BE2C (cell line): ENCODE measurements at regions not wholly inside any gene's neighbourhood (a gene's known extent, or its start where the extent isn't known, plus 50 kb on each side); places are given as distances from the start of the nearest gene placed in this dataset.

Source experiments
- DNase-seq: peaks from one replicate; pipeline ENCODE4 v3.0.0-alpha.2; 2020
- H3K27me3 ChIP-seq: fragments of 250-450 bp; sonication (Bioruptor Pico); 2 replicates; pipeline ENCODE4 v1.5.1; 2020; ENCODE audit warnings: mild to moderate bottlenecking
- H3K36me3 ChIP-seq: fragments of 250-450 bp; sonication (Bioruptor Pico); 2 replicates; pipeline ENCODE4 v1.5.1; 2020; ENCODE audit warnings: mild to moderate bottlenecking
- H3K4me1 ChIP-seq: fragments of 250-450 bp; sonication (Bioruptor Pico); 2 replicates; pipeline ENCODE4 v1.5.1; 2020
- H3K4me3 ChIP-seq: 2 replicates; pipeline ENCODE4 v1.5.1; 2011; ENCODE audit warnings: low read depth, low read length
- H3K9me3 ChIP-seq: fragments of 250-450 bp; sonication (Bioruptor Pico); 2 replicates; pipeline ENCODE4 v1.5.1; 2020
- TF ChIP-seq, protein P1 (sequence below): IDR thresholded peaks from 2 replicates; pipeline ENCODE4 v1.5.1; 2012; ENCODE audit warnings: mild to moderate bottlenecking, low read depth, low read length

DNA sequence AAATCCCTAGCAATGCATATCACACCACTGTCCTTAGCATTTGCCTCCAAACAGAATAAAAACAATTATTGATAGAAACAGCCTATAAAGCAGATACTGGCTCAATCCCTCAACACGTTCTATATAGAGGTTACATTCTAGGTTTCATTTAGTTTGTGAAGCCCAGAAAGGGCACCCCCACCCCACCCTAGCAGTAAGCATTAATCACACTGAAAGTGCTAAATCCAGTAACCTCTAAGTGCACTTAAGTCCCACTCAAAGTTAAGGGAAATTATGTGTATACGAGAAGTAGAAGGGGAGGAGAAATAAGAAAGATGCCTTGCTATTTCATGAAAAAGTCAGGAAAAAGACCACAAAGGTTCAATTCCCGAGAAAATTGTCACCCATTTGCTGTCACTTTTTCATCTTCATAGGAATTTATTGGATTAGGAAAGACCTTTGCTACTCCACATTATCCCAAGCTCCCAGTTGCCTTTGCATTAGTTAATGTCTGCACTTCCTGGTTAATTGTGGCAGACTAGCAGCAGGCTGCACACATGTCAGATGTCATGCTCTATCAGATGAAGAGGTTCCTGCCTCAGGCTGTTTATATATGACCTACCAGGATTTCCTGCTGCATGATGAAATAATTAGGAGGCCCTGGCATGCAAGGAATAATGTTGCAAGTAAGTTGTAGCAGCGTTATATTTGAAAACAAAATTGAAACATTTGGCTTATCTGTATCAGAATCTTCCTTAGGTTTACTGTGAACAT is 54.5 kb upstream of the LHX8 start:
- DNase-seq, result peak; percentile 34
- Histone ChIP-seq H3K4me1 (no peaks in the 10 kb centered on the region), H3K4me3 (no peak overlapping the region)

DNA sequence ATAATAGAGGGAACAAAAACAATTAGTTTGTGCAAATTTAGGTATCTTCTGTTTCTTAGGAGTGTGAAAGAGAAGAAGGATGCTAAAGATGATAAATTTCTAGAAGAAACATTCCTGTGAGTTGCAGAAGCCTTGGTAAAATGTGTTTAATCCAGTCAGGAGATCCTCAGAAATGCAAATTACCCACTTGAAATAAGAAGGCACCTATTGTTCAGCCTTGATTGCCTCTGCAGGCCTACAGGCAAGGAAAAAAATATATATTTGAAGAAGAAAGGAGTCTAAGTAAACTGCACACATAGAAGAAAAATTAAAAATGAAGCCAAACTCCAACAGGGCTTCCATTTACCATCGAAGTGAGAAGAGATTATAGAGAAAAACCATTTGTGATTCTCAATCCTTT is 51.0 kb upstream of the LHX8 start:
- H3K9me3 ChIP-seq, result no peaks in the 10 kb centered on the region
- H3K4me3 ChIP-seq, result no peak overlapping the region
- H3K4me1 ChIP-seq, result no peaks in the 10 kb centered on the region
- no peak for DNase-seq
- no peaks in the 10 kb centered on the region for H3K36me3 ChIP-seq
- TF ChIP-seq, protein P1, sequence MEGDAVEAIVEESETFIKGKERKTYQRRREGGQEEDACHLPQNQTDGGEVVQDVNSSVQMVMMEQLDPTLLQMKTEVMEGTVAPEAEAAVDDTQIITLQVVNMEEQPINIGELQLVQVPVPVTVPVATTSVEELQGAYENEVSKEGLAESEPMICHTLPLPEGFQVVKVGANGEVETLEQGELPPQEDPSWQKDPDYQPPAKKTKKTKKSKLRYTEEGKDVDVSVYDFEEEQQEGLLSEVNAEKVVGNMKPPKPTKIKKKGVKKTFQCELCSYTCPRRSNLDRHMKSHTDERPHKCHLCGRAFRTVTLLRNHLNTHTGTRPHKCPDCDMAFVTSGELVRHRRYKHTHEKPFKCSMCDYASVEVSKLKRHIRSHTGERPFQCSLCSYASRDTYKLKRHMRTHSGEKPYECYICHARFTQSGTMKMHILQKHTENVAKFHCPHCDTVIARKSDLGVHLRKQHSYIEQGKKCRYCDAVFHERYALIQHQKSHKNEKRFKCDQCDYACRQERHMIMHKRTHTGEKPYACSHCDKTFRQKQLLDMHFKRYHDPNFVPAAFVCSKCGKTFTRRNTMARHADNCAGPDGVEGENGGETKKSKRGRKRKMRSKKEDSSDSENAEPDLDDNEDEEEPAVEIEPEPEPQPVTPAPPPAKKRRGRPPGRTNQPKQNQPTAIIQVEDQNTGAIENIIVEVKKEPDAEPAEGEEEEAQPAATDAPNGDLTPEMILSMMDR, result no peak
- no peaks in the 10 kb centered on the region for H3K27me3 ChIP-seq

More for the DNA sequence above, 54.5 kb upstream of the LHX8 start:
- no peaks in the 10 kb centered on the region for H3K36me3 ChIP-seq
- TF ChIP-seq, protein P1, result no peak
- H3K9me3 ChIP-seq, result no peaks in the 10 kb centered on the region
- no peaks in the 10 kb centered on the region for H3K27me3 ChIP-seq

DNA sequence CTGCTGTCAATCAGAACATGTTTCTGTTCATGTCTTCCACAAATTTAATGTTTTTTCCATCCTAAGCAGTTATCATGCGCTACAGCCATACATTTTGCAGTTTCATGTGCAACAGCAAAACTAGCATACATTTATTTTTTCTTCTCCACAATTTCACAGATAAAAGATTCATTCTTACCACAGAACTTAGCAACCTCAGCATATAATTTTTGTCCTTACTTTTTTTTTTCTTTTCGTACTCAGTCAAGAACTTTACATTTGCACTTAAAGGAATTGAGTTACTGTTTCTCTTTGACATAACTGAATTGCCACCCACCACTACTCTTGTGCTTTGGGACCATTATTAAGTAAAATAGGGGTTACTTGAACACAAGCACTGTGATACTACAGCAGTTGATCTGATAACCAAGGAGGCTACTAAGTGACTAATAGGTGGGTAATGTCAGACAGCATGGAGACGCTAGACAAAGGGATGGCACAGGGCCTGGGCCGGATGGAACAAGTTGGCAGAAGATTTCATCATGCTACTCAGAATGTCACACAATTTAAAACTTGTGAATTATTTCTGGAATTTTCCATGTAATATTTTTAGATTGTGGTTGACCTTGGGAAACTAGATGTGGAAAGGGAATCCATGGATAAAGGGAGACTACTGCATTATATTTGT is 50.2 kb upstream of the LHX8 start:
- no peaks in the 10 kb centered on the region for H3K36me3 ChIP-seq
- H3K4me3 ChIP-seq, result no peak overlapping the region
- H3K4me1 ChIP-seq, result no peaks in the 10 kb centered on the region
- TF ChIP-seq, protein P1, result no peak
- DNase-seq, result no peak
- no peaks in the 10 kb centered on the region for H3K9me3 ChIP-seq
- no peaks in the 10 kb centered on the region for H3K27me3 ChIP-seq
